GM21786 (cell line): ENCODE measurements at regions not wholly inside any gene's neighbourhood (a gene's known extent, or its start where the extent isn't known, plus 50 kb on each side); places are given as distances from the start of the nearest gene placed in this dataset.
"Not testable (repeated sequence)": the region's sequence is repeated elsewhere in the genome, so short reads cannot be mapped to it uniquely, and the experiment has no call there.

Experiments
- ATAC-seq: cut with Tn5 transposase; IDR thresholded peaks from one replicate; pipeline ENCODE4 v1.9.1; 2021; ENCODE audit not compliant: unreplicated experiment

- no peak for ATAC-seq
Observed at GRCh38 chr4:116183241-116183640, 902.1 kb downstream of the TRAM1L1 start.

GRCh38 chr4:116180157-116180601 lies 905.2 kb downstream of the TRAM1L1 start:
- no peak for ATAC-seq

DNA sequence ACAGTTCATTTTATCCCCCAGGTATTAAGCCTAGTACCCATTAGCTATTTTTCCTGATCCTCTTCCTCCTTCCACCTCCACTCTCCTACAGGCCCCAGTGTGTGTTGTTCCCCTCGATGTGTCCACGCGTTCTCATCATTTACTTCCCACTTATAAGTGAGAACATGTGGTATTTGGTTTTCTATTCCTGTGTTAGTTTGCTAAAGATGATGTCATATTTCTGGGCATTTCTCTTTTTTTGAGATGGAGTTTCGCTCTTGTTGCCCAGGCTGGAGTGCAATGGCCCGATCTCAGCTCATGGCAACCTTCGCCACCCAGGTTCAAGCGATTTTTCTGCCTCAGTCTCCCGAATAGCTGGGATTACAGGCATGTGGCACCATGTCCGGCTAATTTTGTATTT lies 934.0 kb downstream of the TRAM1L1 start:
- not testable (repeated sequence) for ATAC-seq

GRCh38 chr4:116150152-116150551 lies 935.2 kb downstream of the TRAM1L1 start:
- ATAC-seq: no peak

- ATAC-seq: no peak
Observed at GRCh38 chr4:116143198-116143597, 942.2 kb downstream of the TRAM1L1 start.

DNA sequence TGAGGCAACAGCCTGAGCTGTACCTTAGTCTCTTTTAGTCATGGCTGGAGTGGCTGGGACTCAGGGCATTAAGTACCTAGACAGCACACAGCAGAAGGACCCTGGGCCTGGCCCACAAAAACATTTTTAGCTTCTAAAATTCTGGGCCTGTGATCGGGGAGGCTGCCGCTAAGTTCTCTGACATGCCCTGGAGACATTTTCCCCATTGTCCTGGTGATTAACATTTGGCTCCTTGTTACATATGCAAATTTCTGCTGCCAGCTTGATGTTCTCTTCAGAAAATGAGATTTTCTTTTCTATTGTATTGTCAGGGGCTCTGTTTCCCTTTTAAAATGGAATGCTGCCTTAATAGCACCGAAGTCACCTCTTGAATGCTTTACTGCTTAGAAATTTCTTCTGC lies 952.4 kb downstream of the TRAM1L1 start:
- ATAC-seq: no peak

- no peak for ATAC-seq
Observed at GRCh38 chr4:116126794-116127193, 958.6 kb downstream of the TRAM1L1 start.

- no peak for ATAC-seq
Observed at GRCh38 chr4:116122124-116122523, 963.3 kb downstream of the TRAM1L1 start.

- no peak for ATAC-seq
Observed at GRCh38 chr4:116118221-116118620, 967.2 kb downstream of the TRAM1L1 start.

DNA sequence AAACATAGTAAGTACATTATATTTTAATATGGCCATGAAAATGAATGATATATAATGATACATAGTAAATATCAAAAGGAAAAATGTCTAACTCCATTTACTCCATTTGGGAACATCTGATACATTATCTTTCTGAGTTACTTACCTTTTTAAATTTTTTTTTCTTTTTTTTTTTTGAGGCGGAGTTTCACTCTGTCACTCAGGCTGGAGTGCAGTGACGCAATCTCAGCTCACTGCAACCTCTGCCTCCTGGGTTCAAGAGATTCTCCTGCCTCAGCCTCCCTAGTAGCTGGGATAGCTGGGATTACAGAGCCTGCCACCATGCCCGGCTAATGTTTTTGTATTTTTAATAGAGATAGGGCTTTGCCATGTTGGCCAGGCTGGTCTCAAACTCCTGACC lies 972.5 kb downstream of the TRAM1L1 start:
- ATAC-seq: not testable (repeated sequence)

DNA sequence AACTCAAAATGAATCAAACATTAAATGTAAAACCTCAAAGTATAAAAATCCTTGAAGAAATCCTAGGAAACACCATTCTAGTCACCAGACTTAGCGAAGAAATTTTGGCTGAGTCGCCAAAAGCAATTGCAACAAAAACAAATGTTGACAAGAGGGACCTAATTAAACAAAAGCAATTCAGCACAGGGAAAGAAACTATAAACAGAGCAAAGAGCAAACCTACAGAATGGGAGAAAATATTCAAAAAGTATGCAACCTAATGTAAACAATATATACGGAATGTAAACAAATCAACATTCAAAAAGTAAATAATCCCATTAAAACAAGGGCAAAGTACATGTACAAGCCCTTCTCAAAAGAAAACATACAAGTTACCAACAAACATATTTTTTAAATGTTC lies 974.7 kb downstream of the TRAM1L1 start:
- ATAC-seq: no peak

GRCh38 chr4:116108606-116109005 lies 976.8 kb downstream of the TRAM1L1 start:
- ATAC-seq: no peak

GRCh38 chr4:116101321-116101720 lies 984.1 kb downstream of the TRAM1L1 start:
- ATAC-seq: no peak

- no peak for ATAC-seq
Observed at GRCh38 chr4:116099596-116099995, 985.8 kb downstream of the TRAM1L1 start.

- not testable (repeated sequence) for ATAC-seq
Observed at GRCh38 chr4:116097353-116097752, 983.9 kb upstream of the NDST4 start.

GRCh38 chr4:116092961-116093360 lies 979.5 kb upstream of the NDST4 start:
- no peak for ATAC-seq

GRCh38 chr4:116088771-116089170 lies 975.4 kb upstream of the NDST4 start:
- ATAC-seq: no peak

GRCh38 chr4:116082808-116083366 lies 969.5 kb upstream of the NDST4 start:
- no peak for ATAC-seq

- no peak for ATAC-seq
Observed at GRCh38 chr4:116073051-116073450, 959.6 kb upstream of the NDST4 start.

- no peak for ATAC-seq
Observed at GRCh38 chr4:116070283-116070682, 956.9 kb upstream of the NDST4 start.

GRCh38 chr4:116066711-116067245 lies 953.4 kb upstream of the NDST4 start:
- ATAC-seq: no peak

DNA sequence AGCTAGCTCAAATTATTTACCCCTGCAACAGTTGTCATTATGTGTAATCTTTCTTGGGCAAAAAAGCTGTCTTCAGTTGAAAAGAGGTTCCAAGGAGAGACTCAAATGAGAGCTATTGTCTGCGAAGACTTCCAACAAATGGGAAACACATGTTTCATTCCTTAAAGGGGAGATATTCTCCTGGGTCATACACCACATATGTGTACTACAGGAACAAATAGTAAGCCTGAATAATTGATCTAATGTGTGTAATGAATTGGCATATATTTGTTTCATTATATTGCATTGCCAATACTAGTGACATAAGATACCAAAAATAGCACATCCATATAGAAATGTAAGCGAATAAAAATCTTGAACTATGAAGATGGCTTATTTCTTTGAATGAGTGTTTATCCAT lies 950.9 kb upstream of the NDST4 start:
- ATAC-seq: no peak

DNA sequence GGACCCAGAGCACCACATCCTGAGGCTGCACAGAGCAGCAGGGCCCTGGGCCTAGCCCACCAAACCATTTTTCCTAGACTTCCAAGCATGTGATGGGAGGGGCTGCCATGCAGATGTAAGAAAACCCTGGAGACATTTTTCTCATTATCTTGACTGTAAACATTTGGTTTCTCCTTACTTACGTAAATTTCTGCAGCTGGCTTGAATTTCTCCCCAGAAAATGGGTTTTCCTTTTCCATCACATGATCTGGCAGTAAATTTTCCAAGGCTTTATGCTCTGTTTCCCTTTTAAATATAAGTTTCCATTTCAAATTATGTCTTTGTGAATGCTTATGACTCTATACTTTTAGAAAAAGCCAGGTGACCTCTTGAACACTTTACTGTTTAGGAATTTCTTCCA lies 945.9 kb upstream of the NDST4 start:
- no peak for ATAC-seq
